GM21515 (cell line): ENCODE measurements at regions not wholly inside any gene's neighbourhood (a gene's known extent, or its start where the extent isn't known, plus 50 kb on each side); places are given as distances from the start of the nearest gene placed in this dataset.

Experiments used
- ATAC-seq: cut with Tn5 transposase; IDR thresholded peaks from one replicate; pipeline ENCODE4 v1.9.1; 2021; ENCODE audit not compliant: unreplicated experiment

DNA sequence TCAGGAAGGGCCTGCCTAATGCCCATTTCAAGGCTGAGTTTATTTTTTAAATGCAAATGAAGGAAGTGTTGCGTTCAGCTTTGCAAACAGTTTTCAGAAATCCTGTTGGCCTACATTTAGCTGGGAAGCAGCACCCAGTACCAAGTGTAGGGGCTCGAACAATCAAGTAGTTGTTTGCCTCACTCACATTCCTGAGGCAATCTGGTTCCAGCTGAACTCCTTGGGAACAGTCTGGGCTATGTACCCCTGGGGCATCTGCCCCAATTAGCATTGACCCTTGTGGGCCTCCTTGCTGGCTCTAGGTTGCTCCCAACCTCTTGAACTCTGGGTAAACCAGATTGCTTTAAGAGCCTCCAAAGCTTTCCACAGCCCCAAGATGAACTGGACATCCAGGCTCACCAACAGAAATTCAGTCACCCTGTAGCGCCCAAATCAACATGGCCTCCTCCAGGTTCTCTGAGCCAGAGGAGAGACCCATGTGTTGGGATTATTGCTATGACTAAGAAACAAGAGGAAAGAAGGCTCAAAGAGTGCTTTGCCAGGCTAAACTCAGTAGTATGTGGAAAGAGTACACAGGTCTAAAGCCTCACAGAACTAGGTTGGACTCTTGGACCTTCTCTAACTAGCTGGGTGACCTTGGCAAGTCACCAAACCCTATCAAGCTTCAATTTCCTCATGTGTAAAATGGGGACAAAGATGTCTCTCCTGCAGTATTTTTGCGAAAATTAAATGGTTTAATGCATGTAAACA lies 532.7 kb downstream of the SOX2 start:
- ATAC-seq, result no peak

DNA sequence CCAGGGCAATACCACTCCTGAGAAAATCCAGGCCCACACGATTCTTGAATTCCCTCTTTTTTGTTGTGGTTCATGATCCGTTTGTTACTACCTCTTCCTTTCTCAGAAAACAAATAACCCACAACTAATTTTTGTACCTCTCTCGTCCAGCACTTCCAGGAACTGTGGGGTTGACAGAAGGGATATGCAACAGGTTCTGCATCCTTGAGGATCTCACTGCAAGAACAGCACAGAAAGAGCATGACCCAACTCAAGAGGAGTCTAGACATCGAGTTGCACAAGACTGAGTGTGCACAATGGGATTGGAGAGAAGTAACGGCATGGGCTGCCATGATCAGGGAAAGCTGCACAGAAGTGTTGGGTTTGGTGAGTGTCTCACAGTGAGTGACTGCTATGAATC lies 533.3 kb downstream of the SOX2 start:
- no peak for ATAC-seq

DNA sequence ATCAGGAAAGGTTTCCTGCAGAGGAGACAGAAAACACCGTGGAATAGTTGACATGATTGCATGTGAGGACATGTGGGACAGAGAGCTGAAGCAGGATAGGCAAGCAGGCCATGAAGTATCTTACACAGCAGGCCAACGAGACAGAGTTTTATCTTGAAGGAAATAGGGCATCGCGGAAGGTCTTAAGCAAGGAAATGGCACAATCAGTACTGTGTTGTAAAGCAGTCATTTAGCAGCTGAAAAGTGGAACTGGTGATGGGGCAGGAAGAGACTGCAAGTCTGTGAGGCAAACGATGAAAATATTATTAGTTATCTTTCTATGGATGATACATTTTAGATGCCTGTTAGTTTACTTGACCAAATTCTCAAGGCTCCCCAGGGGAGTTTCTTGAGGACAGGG lies 535.1 kb downstream of the SOX2 start:
- no peak for ATAC-seq

DNA sequence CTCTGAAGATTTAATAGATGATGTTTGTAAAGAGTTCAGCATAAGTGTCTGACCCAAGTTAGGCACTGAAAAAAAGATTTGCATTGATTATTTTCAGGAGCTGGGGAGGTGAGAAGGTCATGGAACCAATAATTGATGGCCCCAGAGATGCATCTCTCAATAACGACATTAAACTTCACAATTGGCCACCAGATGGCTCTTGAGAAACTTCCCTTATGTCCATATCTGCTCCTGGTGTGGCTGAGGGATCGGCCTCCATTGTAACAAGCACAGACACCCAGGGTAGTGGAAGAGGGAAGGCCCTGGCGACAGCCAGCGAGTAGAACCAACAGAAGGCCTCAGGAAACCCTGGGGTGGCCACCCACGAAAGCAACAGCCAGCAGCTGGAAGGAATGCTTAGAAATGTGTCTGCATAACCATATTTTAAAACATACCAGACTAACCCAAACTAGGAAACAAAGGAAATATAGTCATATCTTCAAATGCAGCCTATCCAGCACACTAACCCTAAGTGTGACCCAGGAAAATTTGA lies 536.7 kb downstream of the SOX2 start:
- ATAC-seq, result no peak

DNA sequence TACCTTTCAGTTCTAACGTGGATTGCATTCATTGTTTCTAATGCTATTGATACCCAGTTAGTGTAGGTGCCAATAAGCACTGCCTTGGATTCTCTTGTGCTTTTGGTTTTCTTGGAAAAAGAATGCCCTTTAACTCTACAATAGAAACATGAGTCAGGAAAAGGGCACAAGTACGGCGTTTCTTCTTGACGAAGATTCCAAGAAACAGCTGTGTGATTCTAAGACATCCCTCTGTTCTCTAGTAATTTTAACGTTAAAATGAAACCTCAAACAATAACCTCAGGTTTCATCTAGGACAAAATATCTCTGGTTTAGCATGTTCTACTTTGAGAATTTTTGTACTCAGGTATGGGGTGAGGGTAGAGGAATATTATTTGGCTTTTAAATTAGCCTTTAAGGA lies 540.5 kb upstream of the ATP11B start:
- no peak for ATAC-seq

DNA sequence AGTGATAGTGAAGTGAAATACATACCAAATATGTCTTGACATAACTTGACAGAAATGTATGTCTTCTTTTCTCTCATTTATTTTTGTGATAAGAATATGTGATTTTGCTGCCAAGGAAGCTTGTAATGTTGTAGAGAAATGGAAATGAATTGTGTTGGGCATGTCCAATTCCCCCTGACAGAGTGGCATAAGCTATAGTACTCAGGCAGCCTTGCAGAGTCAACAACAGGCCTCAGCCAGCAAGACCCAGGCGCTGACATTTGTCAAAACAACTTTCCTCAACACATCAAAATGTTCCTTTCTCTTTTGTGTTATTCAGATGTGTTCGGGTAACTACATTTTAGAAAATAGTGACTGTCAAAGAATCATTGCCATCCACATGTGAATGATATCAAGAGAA lies 538.1 kb upstream of the ATP11B start:
- ATAC-seq, result no peak

DNA sequence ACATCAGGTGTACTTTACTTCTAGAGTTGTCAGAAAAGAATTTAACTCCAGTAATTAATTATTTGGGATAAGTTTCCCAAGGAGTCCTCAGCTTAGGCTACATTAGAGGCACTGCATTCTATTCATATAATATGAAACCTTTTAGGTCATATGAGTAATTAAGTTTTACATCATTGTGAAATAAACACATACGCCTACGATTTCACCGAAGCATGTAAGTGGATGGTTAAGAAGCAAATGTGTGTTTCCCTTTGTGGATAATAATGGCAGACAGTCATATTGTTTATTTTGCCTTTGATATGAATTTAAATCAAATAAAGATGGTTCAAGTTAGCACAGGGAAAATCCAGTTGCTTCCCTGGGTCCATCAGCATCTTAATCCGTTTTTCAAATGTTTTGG lies 535.9 kb upstream of the ATP11B start:
- ATAC-seq, result no peak

DNA sequence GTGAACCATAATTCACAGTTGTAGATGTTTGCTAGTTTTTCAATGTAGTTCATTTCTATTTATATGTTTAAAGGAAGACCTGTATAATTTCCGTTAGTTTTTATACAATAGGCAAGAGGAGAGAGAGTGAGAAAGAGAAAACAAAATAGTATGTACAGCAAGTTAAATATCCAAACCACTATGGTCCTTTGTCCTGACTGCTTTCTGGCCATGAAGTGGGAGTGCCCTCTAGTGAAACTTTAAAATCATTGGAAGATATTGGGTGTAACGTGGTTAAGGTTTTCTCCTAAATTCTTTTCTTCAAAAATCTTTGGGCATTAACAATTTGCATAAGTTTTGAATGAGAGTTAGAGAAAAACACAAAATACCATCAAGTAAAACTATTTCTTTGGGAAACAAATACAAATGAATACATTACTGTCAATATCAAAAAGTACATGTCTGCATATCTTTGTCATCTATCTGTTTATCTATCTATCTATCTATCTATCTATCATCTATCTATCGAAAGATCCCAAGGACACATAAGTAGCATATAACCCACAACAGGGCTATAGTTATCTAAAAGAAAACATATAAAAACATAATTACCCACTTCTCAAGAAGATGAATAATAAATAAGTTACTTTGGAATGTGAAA lies 534.6 kb upstream of the ATP11B start:
- no peak for ATAC-seq

DNA sequence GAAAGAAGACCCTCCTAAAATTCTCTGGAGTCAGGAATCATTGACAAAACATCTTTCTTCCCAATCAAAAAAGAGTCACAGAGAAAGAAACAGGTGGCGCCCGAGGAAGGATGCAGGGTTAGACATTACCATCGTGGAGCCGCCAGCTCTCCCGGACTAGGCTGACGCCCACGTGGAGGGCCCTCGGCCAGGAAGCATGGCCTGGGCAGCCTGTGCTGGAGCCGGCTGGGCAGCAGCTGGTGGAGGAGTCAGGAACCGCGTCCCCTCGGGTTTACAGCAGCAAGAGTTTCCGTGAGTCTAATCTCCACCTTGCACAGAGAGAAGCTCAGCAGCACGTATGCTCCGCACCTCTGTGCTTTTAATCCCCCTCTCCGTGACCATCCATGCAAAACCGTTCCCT lies 533.7 kb upstream of the ATP11B start:
- ATAC-seq, result no peak

DNA sequence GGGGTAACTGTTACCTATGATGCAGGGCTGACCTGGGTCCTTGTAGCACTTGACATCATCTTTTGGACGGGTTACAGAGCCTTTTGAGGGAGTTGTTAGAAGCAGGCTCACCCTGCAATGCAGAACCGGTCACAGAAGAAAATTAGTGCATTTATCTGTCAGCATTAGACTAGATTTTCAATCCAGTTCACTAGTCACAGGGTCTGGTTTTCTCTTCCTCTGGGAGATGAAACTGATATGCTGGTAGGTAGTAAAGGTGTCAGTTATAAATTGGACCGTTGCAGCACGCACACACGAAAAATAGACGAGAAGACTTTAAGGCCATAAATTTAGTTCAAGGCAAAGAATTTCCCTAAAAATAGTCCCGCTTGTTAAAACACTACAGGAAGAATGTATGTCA lies 532.3 kb upstream of the ATP11B start:
- no peak for ATAC-seq

DNA sequence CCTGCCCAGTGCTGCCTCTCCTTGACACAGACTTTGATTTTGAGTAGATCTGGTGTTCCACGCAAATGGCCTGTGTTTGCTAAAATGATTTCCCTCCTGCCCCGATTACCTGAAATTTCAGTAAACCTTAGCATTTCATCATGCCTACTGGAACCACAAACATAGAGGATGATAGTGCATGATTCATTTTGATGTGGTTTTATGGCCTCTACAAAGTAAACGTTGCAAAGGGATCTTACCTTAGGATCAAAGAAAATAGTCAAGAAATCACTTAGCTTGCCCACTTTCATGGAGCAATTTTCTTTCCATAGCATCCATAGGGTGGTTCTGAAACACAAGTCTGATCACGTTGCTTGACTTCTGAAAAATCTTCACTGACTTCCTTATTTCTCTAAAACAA lies 524.6 kb upstream of the ATP11B start:
- no peak for ATAC-seq

DNA sequence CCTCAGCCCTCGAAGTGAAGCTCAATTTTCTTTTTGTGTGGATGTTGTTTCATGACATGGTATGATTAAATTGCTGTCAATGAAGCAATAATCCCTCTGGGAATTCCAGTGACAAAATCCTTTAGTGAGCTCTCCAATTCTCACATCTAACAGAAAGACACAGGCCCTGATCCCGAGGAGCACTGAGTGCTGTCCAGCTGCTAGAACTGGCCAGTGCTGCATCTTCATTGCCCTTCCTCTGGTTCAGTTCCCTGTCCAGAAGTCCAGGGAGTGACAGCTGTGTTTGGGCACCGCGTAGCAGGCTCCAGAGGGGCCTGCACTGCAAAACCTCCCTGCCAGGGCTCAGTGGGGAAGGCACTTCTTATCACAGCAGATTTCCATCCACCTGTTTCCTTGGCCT lies 516.8 kb upstream of the ATP11B start:
- no peak for ATAC-seq

DNA sequence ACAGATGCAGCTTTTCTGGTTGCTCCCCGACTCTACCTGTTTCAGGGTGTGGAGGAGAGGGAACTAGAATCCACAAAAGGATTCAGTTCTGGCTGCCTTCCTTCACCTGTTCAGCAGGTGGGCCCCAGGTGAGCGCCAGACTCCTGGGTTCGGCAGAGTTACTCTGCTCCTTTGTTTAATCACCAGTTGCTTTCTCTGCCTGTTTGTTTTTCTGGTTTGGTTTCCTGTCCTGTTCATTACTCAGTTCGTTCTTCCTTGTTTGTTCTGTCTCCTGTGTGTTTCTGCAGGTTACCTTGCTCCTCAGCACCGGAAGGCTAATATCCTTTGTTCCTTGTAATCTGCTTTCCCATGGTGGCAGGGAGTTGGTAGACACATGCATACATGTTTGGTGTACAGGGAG lies 508.5 kb upstream of the ATP11B start:
- no peak for ATAC-seq

DNA sequence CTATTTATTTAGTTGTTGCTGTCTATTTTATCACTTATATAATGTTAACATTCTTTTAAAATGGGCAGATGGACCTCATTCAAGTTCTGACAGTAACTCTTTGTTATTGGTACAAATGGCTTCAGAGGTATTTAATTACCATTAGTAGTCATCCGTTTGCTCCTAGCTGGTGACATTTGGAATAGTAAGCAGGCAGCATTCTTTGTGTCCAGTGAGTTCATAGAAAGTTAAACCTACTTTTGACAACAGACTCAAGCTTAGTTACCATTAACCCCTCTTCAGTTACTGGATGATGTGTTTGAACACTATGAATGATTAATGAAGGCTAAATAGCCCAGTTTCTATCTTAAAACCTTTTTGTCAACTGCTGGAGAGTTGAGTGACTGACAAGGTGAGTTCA lies 500.7 kb upstream of the ATP11B start:
- no peak for ATAC-seq

DNA sequence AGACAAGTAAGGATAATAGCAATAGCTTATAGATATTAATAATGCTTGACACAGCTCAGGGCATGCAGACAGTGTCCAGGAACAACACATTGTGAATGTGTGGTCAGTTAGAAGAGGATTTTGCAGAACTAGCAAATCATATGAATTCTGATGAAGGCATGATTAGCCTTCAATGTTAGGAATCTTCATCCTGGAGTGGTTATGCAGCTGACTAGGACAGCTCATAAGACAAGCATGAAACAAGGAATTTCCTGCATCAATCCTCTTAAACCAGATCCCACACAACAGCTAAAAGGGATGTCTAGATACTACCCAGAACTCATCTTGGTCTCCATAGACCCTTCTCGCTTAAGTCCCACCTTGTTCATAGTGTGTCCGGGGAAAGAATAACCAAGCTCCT lies 499.0 kb upstream of the ATP11B start:
- no peak for ATAC-seq

DNA sequence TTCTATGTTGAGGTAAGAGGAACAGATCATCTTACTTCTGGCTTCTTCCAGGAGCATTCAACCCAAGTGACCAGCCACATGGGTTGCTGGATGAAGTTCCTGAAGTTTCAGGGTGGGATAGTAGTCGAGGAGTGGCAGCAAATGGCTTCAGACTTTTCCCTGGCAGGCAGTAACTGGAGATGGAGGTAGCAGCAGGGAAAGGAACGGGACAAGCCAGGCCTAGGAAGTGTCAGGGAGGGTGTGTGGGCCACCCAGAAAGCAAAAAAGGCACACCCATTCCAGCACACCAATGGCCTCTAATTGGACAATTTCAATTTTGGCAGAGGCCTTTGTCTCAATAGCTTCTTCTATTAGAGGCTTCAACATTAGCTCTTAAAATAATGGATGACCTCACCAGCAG lies 498.6 kb upstream of the ATP11B start:
- no peak for ATAC-seq

DNA sequence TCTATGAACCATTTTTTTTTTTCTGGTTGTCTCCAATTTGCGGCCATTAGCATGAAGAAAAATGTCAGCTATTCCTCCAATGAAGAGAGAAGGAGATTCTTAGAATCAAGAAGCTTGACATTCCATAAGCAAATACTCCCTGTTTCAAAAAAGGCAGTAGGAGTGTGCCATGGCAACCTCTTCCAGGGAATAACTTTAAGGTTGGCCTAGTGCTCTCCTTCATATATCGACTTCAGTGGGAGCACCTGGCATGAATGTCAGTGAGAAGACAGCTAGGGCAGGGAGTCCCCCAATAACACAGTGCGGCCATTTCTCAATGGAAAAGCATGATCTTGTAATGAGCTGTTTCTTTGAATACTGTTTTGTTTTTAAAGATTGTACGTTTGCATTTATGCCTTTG lies 493.0 kb upstream of the ATP11B start:
- ATAC-seq, result no peak

DNA sequence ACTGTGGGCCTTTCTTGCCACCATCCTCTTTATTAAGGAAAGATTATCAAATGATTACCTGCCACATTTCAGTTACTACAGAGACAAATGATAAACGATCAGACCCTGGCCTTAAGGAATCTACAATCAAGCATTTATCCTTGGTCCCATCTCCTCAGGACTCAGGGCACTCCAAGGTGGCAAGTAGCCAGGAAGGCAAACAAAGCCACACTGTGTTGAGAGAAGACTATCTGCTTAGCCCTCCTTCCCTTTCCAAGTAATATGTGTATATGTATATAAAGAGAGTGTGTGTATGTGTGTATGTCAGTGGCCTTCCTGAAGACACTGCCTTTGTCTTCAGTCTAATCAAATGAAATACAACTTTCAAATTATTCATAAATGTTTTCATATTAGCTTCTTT lies 490.1 kb upstream of the ATP11B start:
- ATAC-seq, result no peak

DNA sequence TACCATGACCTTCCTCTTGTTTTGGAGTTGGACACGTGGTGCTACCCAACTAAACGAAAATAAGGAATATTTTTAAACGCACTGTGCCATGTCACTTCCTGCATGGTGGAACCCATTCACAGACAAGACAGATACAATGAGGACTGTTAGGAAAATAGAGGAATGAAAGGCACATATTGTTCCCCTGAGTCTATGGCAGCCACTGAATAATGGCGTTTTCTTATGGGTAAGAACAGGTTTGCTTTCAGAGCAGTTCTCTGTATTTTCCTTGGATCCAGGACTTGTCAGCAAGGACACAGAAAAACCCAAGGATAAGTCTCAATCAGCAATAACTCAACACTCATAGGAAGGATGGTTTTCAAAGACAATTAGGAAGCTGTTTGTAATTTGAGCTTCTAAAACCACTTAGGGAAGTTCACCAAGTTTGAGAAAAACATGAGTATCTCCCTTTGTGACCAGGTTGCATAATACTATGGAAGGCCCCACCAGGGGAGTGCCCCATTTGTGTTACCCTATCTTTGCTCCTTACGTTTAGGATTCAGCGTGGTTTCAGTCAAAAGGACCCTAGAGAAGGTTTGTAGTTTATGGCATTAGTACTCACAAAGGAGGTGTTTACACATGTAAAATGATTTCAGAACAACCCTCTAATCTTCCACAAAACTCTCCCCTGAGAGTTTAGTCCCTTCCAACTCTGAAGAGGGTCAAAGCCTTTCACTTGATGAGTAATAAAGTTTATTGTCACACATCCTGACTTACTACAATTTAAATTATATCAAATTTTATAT lies 487.2 kb upstream of the ATP11B start:
- ATAC-seq, result no peak

DNA sequence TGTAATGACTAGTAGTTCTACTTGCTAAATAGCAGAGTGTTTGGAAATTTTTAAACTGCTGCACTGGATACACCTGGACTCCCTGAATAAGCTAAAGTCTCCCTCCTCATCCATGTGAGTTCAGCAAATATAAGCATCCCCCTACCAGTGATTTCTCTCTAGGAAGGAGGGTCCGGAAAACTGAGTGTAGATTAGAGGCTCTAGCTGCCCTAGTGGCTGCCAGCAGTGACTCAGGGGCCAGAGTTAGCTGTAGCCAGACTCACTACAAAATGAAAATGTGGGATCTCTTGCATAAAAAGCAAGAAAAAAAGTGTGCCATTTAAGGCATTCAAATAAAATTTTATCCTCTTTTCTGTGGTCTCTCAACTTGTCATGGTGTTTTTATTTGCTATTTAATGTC lies 485.0 kb upstream of the ATP11B start:
- no peak for ATAC-seq

DNA sequence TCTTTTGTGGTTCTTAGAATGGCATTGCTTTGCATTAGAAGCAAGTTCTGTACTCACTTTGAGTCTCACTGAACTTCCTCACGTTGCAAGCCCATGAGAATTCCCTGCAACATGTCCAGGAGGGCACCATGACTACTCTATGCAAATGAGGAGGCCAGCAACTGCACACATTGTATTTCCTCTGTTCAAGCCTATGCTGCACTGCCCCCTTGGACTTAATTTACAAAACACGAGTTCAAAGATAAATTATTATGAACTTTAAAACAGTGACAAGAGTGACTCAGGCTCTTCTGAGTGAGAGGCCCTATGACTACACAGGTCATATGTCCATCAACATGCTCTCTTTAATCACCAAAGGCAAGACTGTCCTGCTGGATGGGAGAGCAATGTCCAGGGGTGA lies 484.2 kb upstream of the ATP11B start:
- ATAC-seq, result no peak

DNA sequence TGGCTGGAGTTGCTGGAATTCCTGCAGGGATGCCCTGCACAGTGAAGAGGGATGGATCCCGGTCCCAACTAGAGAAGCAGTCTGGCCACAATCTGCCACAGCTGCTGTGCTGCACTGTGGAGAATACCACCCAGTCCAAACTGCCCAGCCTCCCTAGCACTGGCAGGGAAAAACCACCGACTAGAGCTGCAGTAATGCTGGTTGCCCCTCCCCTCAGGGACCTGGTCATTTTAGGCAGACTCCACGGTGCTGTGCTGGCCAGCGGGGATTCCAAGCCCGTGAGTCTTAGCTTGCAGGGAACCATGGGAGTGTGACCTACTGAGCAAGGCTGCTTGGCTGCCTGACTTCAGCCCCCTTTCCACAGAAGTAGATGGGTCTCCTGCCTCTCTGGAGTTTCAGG lies 478.0 kb upstream of the ATP11B start:
- ATAC-seq, result no peak
